B cell (primary cell): ENCODE measurements at regions not wholly inside any gene's neighbourhood (a gene's known extent, or its start where the extent isn't known, plus 50 kb on each side); places are given as distances from the start of the nearest gene placed in this dataset.
"Not testable (repeated sequence)": the region's sequence is repeated elsewhere in the genome, so short reads cannot be mapped to it uniquely, and the experiment has no call there.

Experiments used
- CTCF ChIP-seq: fragments of 200-600 bp; IDR thresholded peaks from one replicate; pipeline ENCODE4 v1.8.0; 2022; ENCODE audit warnings: antibody characterized with exemption, mild to moderate bottlenecking
- EZH2 ChIP-seq: IDR thresholded peaks from 2 replicates; pipeline ENCODE4 v1.6.1; 2012; ENCODE audit warnings: borderline replicate concordance, low read depth, mild to moderate bottlenecking, moderate library complexity, low read length; ENCODE audit not compliant: insufficient read depth, poor library complexity, severe bottlenecking

- not testable (repeated sequence) for TF ChIP-seq CTCF, EZH2
Observed at GRCh38 chr21:9743566-9743965, 777.8 kb upstream of the TPTE start.
